ENCODE measurements at regions not wholly inside any gene's neighbourhood (a gene's known extent, or its start where the extent isn't known, plus 50 kb on each side); places are given as distances from the start of the nearest gene placed in this dataset.

- DNase-seq (ENCODE audit: low spot score) = peak; percentile 59
- Mint-ChIP-seq H3K27me3 (ENCODE audit: insufficient read depth, low read depth) (no peaks in the 10 kb centered on the region), H3K27ac (no peak overlapping the region), H3K4me1 (peaks cover 28% of the 10 kb centered on the region), H3K9me3 (no peaks in the 10 kb centered on the region), H3K4me3 (no peak overlapping the region), H3K36me3 (no peaks in the 10 kb centered on the region)
- TF ChIP-seq EZH2phosphoT487 (IDR thresholded peaks at IDR 0.05) = no peak
- TF ChIP-seq CTCF (IDR thresholded peaks at IDR 0.05) = no peak
- no peak for TF ChIP-seq EZH2 (IDR thresholded peaks at IDR 0.05)
- Histone ChIP-seq H3K4me3 (no peak overlapping the region), H3K36me3 (no peaks in the 10 kb centered on the region), H3K9me3 (ENCODE audit: low read depth) (no peaks in the 10 kb centered on the region), H3F3A (ENCODE audit: low read depth) (peaks cover 14% of the 10 kb centered on the region), H4K20me1 (ENCODE audit: low read depth) (no peaks in the 10 kb centered on the region), H3K79me2 (ENCODE audit: low read depth) (no peaks in the 10 kb centered on the region), H2AFZ (replicated peaks) (no peak overlapping the region), H3K4me2 (peak overlapping the region; percentile 40), H3K9ac (no peak overlapping the region), H3K27ac (no peak overlapping the region), H3K4me1 (peaks cover 16% of the 10 kb centered on the region), H3K27me3 (no peaks in the 10 kb centered on the region)
Observed at GRCh38 chr11:80327956-80328614, 887.3 kb upstream of the TENM4 start.

- no peaks in the 10 kb centered on the region for H3K36me3 ChIP-seq
- no peaks in the 10 kb centered on the region for H3K9me3 Mint-ChIP-seq
- DNase-seq (ENCODE audit: low spot score) = no peak
- no peak for TF ChIP-seq EZH2 (IDR thresholded peaks at IDR 0.05)
- TF ChIP-seq EZH2phosphoT487 (IDR thresholded peaks at IDR 0.05) = no peak
- no peak for TF ChIP-seq CTCF (IDR thresholded peaks at IDR 0.05)
- H4K20me1 ChIP-seq (ENCODE audit: low read depth) = no peaks in the 10 kb centered on the region
- no peaks in the 10 kb centered on the region for H3K9me3 ChIP-seq (ENCODE audit: low read depth)
- H3K9ac ChIP-seq = no peak overlapping the region
- no peak overlapping the region for H3K27ac Mint-ChIP-seq
- no peaks in the 10 kb centered on the region for H3K79me2 ChIP-seq (ENCODE audit: low read depth)
- H3K27me3 ChIP-seq = no peaks in the 10 kb centered on the region
- no peaks in the 10 kb centered on the region for H3F3A ChIP-seq (ENCODE audit: low read depth)
- no peaks in the 10 kb centered on the region for H3K36me3 Mint-ChIP-seq
- no peaks in the 10 kb centered on the region for H3K27me3 Mint-ChIP-seq (ENCODE audit: insufficient read depth, low read depth)
- peaks cover 5% of the 10 kb centered on the region for H3K4me1 Mint-ChIP-seq
- H3K27ac ChIP-seq = no peak overlapping the region
- H2AFZ ChIP-seq (replicated peaks) = no peak overlapping the region
- H3K4me1 ChIP-seq = no peaks in the 10 kb centered on the region
- H3K4me2 ChIP-seq = no peak overlapping the region
- H3K4me3 Mint-ChIP-seq = no peak overlapping the region
- H3K4me3 ChIP-seq = no peak overlapping the region
Observed at GRCh38 chr11:80321786-80322185, 881.0 kb upstream of the TENM4 start.

GRCh38 chr11:80320765-80321164 lies 879.9 kb upstream of the TENM4 start:
- no peak overlapping the region for H3K27ac ChIP-seq

More at GRCh38 chr11:80320765-80321164, 879.9 kb upstream of the TENM4 start:
- Histone ChIP-seq H3K36me3 (no peaks in the 10 kb centered on the region), H3K4me3 (no peak overlapping the region), H2AFZ (replicated peaks) (no peak overlapping the region), H3F3A (ENCODE audit: low read depth) (no peaks in the 10 kb centered on the region), H3K27me3 (no peaks in the 10 kb centered on the region), H3K79me2 (ENCODE audit: low read depth) (no peaks in the 10 kb centered on the region), H3K4me2 (peak overlapping the region; percentile 3), H3K9ac (no peak overlapping the region), H4K20me1 (ENCODE audit: low read depth) (no peaks in the 10 kb centered on the region), H3K4me1 (no peaks in the 10 kb centered on the region), H3K9me3 (ENCODE audit: low read depth) (no peaks in the 10 kb centered on the region)
- no peak for DNase-seq (ENCODE audit: low spot score)
- no peaks in the 10 kb centered on the region for H3K36me3 Mint-ChIP-seq
- H3K4me3 Mint-ChIP-seq = no peak overlapping the region
- no peaks in the 10 kb centered on the region for H3K27me3 Mint-ChIP-seq (ENCODE audit: insufficient read depth, low read depth)
- H3K27ac Mint-ChIP-seq = no peak overlapping the region
- TF ChIP-seq CTCF (IDR thresholded peaks at IDR 0.05) (peak; percentile 42), EZH2 (IDR thresholded peaks at IDR 0.05) (no peak)
- peaks cover 2% of the 10 kb centered on the region for H3K4me1 Mint-ChIP-seq
- H3K9me3 Mint-ChIP-seq = no peaks in the 10 kb centered on the region

Data from neural progenitor cell (in vitro differentiated cells).